ENCODE measurements at regions not wholly inside any gene's neighbourhood (a gene's known extent, or its start where the extent isn't known, plus 50 kb on each side); places are given as distances from the start of the nearest gene placed in this dataset.

- TF ChIP-seq CTCF (conservative IDR thresholded peaks at IDR 0.05): no peak
- TF ChIP-seq ZFX (IDR thresholded peaks at IDR 0.05): no peak
These were observed 112.0 kb upstream of the ADRA2C start for GRCh38 chr4:3654036-3654807.

All from C4-2B (cell line).